Lung (tissue), 11 donors: ENCODE measurements at regions not wholly inside any gene's neighbourhood (a gene's known extent, or its start where the extent isn't known, plus 50 kb on each side); places are given as distances from the start of the nearest gene placed in this dataset.
"Not testable (repeated sequence)": the region's sequence is repeated elsewhere in the genome, so short reads cannot be mapped to it uniquely, and the experiment has no call there.

ENCODE experiments used
- ATAC-seq: fragments of 200-7000 bp; cut with Tn5 transposase; one replicate; pipeline ENCODE4 v1.9.1; 2020; ENCODE audit warnings: moderate number of reproducible peaks; ENCODE audit not compliant: insufficient read depth, low FRiP score
- DNase-seq, 3 donors: peaks; one replicate each; pipeline ENCODE4 v3.0.0-alpha.2; 2013 to 2017
- H3K27ac ChIP-seq, 2 donors: one replicate each; pipeline ENCODE4 v1.5.1; 2013; ENCODE audit warnings: mild to moderate bottlenecking in 2 of 2, moderate library complexity in 2 of 2, control low read depth in 1 of 2, inconsistent platforms in 1 of 2, low read depth in 1 of 2, low read length in 1 of 2
- H3K27me3 ChIP-seq, 3 donors: one replicate each; pipeline ENCODE4 v1.5.1; 2013; ENCODE audit warnings: low read length in 2 of 3; ENCODE audit not compliant: control insufficient read depth in 3 of 3, insufficient read depth in 3 of 3
- H3K36me3 ChIP-seq, 4 donors: one replicate each; pipeline ENCODE4 v1.5.1; 2013; ENCODE audit warnings: low read length in 4 of 4, mild to moderate bottlenecking in 1 of 4, moderate library complexity in 1 of 4; ENCODE audit not compliant: control insufficient read depth in 4 of 4, insufficient read depth in 4 of 4
- H3K4me1 ChIP-seq, 5 donors: one replicate each; pipeline ENCODE4 v1.5.1; 2013; ENCODE audit warnings: low read length in 5 of 5, mild to moderate bottlenecking in 2 of 5, moderate library complexity in 1 of 5; ENCODE audit not compliant: control insufficient read depth in 5 of 5, insufficient read depth in 5 of 5
- H3K4me3 ChIP-seq: one replicate; pipeline ENCODE4 v1.5.1; 2013; ENCODE audit warnings: mild to moderate bottlenecking, control low read depth, moderate library complexity
- H3K9ac ChIP-seq, 2 donors: one replicate each; pipeline ENCODE4 v1.5.1; 2013; ENCODE audit warnings: low read length in 2 of 2, control low read depth in 1 of 2; ENCODE audit not compliant: insufficient read depth in 1 of 2
- H3K9me3 ChIP-seq, 4 donors: one replicate each; pipeline ENCODE4 v1.5.1; 2013; ENCODE audit warnings: low read length in 3 of 4, mild to moderate bottlenecking in 1 of 4, moderate library complexity in 1 of 4; ENCODE audit not compliant: control insufficient read depth in 4 of 4, insufficient read depth in 3 of 4
- CTCF ChIP-seq: IDR thresholded peaks from 2 replicates; pipeline ENCODE4 v1.5.1; 2012; ENCODE audit warnings: mild to moderate bottlenecking; ENCODE audit errors: control extremely low read depth, extremely low read depth
- WGBS, 2 donors: extraction: QIAGEN DNeasy Blood & Tissue Kit; methylation state at CpG; one replicate each; pipeline ENCODE4 v1.1.7; 2013; 5-methylcytosine and 5-hydroxymethylcytosine counted together
- donor health status: control.
- donor health status: control.
- donor health status: Bipolar disorder and iron deficiency.
- donor health status: healthy.
- donor health status: DM: yes; HTN: yes; CAD: no.

- H3K9ac ChIP-seq = peak overlapping the region in 1 of 2 donors; percentile 86
- no peak for TF ChIP-seq CTCF
- no peak overlapping the region for H3K4me3 ChIP-seq
- no peak overlapping the region for H3K27ac ChIP-seq
- no peak for ATAC-seq
- peak in 2 of 3 donors; percentile 13 to 29 for DNase-seq
- 63 to 78% methylated on average over 7 of the region's 7 CpGs for WGBS, 2 donors
- peaks cover 0 to 9% (median 2%) of the 10 kb centered on the region in 5 donors for H3K4me1 ChIP-seq
- no peaks in the 10 kb centered on the region for H3K36me3 ChIP-seq
- peaks cover 0 to 3% (median 1%) of the 10 kb centered on the region in 4 donors for H3K9me3 ChIP-seq
- H3K27me3 ChIP-seq = no peaks in the 10 kb centered on the region
These were observed 91.9 kb upstream of the MAPK10 start for GRCh38 chr4:86451560-86452330.

GRCh38 chr4:86452422-86452891, 92.6 kb upstream of the MAPK10 start:
- 90 to 91% methylated on average over 10 of the region's 10 CpGs for WGBS, 2 donors
- ATAC-seq (no peak), DNase-seq (peak in 2 of 3 donors; percentile 20 to 57)
- Histone ChIP-seq H3K4me1 (peaks cover 0 to 9% (median 2%) of the 10 kb centered on the region in 5 donors), H3K4me3 (no peak overlapping the region), H3K9ac (peak overlapping the region in 1 of 2 donors; percentile 86), H3K36me3 (no peaks in the 10 kb centered on the region), H3K27ac (no peak overlapping the region), H3K27me3 (no peaks in the 10 kb centered on the region), H3K9me3 (peaks cover 0 to 3% (median 1%) of the 10 kb centered on the region in 4 donors)
- TF ChIP-seq CTCF = no peak

- Histone ChIP-seq H3K27ac (peak overlapping the region in 1 of 2 donors; percentile 52), H3K9me3 (peaks cover 0 to 3% (median 1%) of the 10 kb centered on the region in 4 donors), H3K36me3 (no peaks in the 10 kb centered on the region), H3K27me3 (no peaks in the 10 kb centered on the region), H3K4me3 (no peak overlapping the region), H3K4me1 (peaks cover 0 to 9% (median 2%) of the 10 kb centered on the region in 5 donors), H3K9ac (peak overlapping the region in 1 of 2 donors; percentile 86)
- ATAC-seq = no peak
- WGBS, 2 donors = 69 to 76% methylated on average over 11 of the region's 11 CpGs
- DNase-seq = peak; percentile 61 to 89 (median 75)
- no peak for TF ChIP-seq CTCF
These were observed 93.2 kb upstream of the MAPK10 start for GRCh38 chr4:86452924-86453531.

GRCh38 chr4:86453611-86454072, 93.8 kb upstream of the MAPK10 start:
- not testable (repeated sequence) for H3K9ac ChIP-seq, H3K27me3 ChIP-seq, H3K27ac ChIP-seq, H3K9me3 ChIP-seq, H3K4me3 ChIP-seq, H3K36me3 ChIP-seq, H3K4me1 ChIP-seq, ATAC-seq
- peak in 1 of 3 donors; percentile 11 for DNase-seq
- 31 to 49% methylated on average over 2 of the region's 2 CpGs for WGBS, 2 donors
